Activated CD8-positive, alpha-beta T cell treated with anti-CD3 and anti-CD28 coated beads for 36 hours (primary cell): ENCODE measurements at regions not wholly inside any gene's neighbourhood (a gene's known extent, or its start where the extent isn't known, plus 50 kb on each side); places are given as distances from the start of the nearest gene placed in this dataset.
A peak's percentile ranks its signal among the peaks of the same experiment; 100 is the strongest.

Source experiments
- ATAC-seq: fragments of 200-7000 bp; cut with Tn5 transposase; one replicate; pipeline ENCODE4 v1.10.0; 2021; ENCODE audit warnings: mild to moderate bottlenecking, moderate library complexity
- CTCF ChIA-PET: fragments of 350-600 bp; sonication (Branson Sonifier 250); formaldehyde crosslinking; loops from one replicate; lab custom pipeline; 2021; ENCODE audit warnings: antibody characterized with exemption; lab: Charles Lee
- POLR2A ChIA-PET: fragments of 350-600 bp; sonication (Branson Sonifier 250); formaldehyde crosslinking; loops from one replicate; lab custom pipeline; 2021; ENCODE audit warnings: antibody characterized with exemption; lab: Charles Lee
- DNase-seq: peaks from one replicate; pipeline ENCODE4 v3.0.0-alpha.2; 2020
- H3K27ac Mint-ChIP-seq: one replicate; pipeline ENCODE4 v1.8.0; 2021; ENCODE audit warnings: mild to moderate bottlenecking, mixed read lengths
- H3K27me3 Mint-ChIP-seq: one replicate; pipeline ENCODE4 v1.8.0; 2021; ENCODE audit warnings: mixed read lengths
- H3K36me3 Mint-ChIP-seq: one replicate; pipeline ENCODE4 v1.8.0; 2021; ENCODE audit warnings: low read depth, mixed read lengths
- H3K4me1 Mint-ChIP-seq: one replicate; pipeline ENCODE4 v1.8.0; 2021; ENCODE audit warnings: low read depth, mixed read lengths
- H3K4me3 Mint-ChIP-seq: one replicate; pipeline ENCODE4 v1.8.0; 2021; ENCODE audit warnings: mild to moderate bottlenecking, moderate library complexity, mixed read lengths
- H3K9me3 Mint-ChIP-seq: one replicate; pipeline ENCODE4 v1.8.0; 2021; ENCODE audit warnings: mixed read lengths
- intact Hi-C: fragments of 100-400 bp; cut with micrococcal nuclease; formaldehyde crosslinking; loops from one replicate; pipeline ENCODE4 v1.10.0; 2022
- TF ChIP-seq, protein P1 (sequence below): fragments of 200-600 bp; IDR thresholded peaks from one replicate; pipeline ENCODE4 v1.8.0; 2022; ENCODE audit warnings: antibody characterized with exemption, mild to moderate bottlenecking

DNA sequence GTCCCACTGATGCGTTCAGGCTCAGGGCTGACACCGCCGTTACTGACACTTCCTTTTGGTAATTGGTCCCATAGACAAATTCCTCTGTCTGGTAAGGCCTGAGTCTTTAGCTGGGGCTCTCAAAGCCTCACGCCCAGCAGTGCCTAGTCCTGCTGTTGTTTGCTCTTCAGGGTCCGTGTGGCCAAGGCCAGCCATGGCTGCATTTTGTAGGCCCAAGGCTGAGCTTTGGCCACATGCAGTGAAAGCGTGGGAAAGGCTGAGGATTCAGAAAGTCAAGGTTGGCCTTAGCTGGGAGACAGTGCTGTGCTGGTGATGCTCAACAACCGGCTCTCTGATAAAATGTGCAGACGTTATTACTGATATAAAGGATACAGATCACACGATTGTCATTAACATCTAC lies 63.5 kb upstream of the C1orf174 start:
- ChIA-PET CTCF (no interaction called here), POLR2A (no interaction called here)
- no peaks in the 10 kb centered on the region for H3K27me3 Mint-ChIP-seq
- DNase-seq (no peak), ATAC-seq (no peak)
- intact Hi-C loops, result no loop called here
- TF ChIP-seq, protein P1, sequence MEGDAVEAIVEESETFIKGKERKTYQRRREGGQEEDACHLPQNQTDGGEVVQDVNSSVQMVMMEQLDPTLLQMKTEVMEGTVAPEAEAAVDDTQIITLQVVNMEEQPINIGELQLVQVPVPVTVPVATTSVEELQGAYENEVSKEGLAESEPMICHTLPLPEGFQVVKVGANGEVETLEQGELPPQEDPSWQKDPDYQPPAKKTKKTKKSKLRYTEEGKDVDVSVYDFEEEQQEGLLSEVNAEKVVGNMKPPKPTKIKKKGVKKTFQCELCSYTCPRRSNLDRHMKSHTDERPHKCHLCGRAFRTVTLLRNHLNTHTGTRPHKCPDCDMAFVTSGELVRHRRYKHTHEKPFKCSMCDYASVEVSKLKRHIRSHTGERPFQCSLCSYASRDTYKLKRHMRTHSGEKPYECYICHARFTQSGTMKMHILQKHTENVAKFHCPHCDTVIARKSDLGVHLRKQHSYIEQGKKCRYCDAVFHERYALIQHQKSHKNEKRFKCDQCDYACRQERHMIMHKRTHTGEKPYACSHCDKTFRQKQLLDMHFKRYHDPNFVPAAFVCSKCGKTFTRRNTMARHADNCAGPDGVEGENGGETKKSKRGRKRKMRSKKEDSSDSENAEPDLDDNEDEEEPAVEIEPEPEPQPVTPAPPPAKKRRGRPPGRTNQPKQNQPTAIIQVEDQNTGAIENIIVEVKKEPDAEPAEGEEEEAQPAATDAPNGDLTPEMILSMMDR, result no peak
- H3K4me1 Mint-ChIP-seq, result no peaks in the 10 kb centered on the region
- H3K9me3 Mint-ChIP-seq, result no peaks in the 10 kb centered on the region
- H3K27ac Mint-ChIP-seq, result no peak overlapping the region
- H3K36me3 Mint-ChIP-seq, result no peaks in the 10 kb centered on the region
- H3K4me3 Mint-ChIP-seq, result no peak overlapping the region

DNA sequence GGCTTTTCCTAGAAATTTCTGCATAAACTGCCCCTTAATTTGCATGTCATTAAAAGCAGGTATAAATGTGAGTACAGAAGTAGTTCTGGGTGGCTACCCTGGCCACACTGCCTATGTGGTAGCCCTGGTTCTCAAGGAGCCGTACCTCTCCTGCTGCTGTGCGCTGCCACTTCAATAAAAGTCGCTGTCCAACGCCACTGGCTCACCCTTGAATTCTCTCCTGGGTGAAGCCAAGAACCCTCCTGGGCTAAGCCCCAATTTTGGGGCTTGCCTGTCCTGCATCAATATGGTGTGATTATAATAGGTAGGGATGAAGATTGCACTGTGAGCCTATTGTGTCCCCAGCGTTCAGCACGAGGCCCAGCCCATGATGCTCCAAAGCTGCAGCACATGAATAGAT lies 65.6 kb upstream of the C1orf174 start:
- ChIA-PET CTCF (no interaction called here), POLR2A (no interaction called here)
- no peaks in the 10 kb centered on the region for H3K27me3 Mint-ChIP-seq
- H3K9me3 Mint-ChIP-seq, result no peaks in the 10 kb centered on the region
- ATAC-seq (no peak), DNase-seq (no peak)
- TF ChIP-seq, protein P1, result no peak
- no peaks in the 10 kb centered on the region for H3K36me3 Mint-ChIP-seq
- no peak overlapping the region for H3K4me3 Mint-ChIP-seq
- no peak overlapping the region for H3K27ac Mint-ChIP-seq
- no peaks in the 10 kb centered on the region for H3K4me1 Mint-ChIP-seq
- intact Hi-C loops, result no loop called here

DNA sequence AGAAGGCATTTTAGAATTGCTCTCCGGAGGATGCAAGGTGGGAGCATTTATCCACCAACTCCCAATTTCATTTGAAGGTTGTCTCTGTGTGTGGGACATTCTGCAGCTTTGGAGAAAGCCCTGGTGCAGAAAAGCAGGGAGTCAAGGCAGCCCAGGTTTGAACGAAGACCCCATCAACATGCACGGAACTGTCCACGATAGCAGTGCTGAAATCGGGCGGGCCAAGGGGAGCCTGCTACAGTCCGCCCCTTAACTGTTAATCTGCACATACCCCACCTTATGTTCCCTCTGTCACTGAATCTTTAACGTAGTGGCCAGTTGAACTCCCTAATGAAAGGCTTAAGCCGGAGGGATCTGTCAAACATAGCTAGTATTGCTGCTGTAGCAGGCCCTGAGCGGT lies 68.8 kb upstream of the C1orf174 start:
- Mint-ChIP-seq H3K36me3 (no peaks in the 10 kb centered on the region), H3K27me3 (no peaks in the 10 kb centered on the region), H3K9me3 (no peaks in the 10 kb centered on the region), H3K4me1 (no peaks in the 10 kb centered on the region), H3K4me3 (no peak overlapping the region), H3K27ac (no peak overlapping the region)
- intact Hi-C loops, result no loop called here
- TF ChIP-seq, protein P1, result no peak
- ChIA-PET CTCF (no interaction called here), POLR2A (no interaction called here)
- ATAC-seq (no peak), DNase-seq (peak; percentile 18)

DNA sequence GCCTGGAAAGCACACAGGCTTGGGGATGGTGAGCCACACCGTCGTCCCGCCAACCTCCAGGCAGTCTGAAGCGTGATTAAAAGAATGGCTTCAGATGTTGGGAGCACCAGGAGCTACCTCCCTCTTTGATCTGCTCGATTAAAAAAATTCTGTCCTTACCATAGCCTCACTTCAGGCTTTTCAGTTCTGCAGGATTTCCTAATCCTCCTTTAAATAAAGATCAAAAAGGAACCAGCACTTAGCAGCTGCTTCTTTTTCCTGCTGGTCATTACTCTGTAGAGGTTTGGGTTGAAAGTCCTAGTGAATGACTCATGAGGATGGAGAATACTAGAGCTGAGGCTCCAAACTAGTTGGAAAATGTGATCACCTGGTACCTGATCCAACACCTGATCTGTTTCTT lies 71.9 kb upstream of the C1orf174 start:
- CTCF ChIA-PET, result no interaction called here
- DNase-seq (no peak), ATAC-seq (no peak)
- Mint-ChIP-seq H3K9me3 (no peaks in the 10 kb centered on the region), H3K27me3 (peaks cover 2% of the 10 kb centered on the region), H3K27ac (no peak overlapping the region), H3K36me3 (no peaks in the 10 kb centered on the region), H3K4me3 (no peak overlapping the region), H3K4me1 (no peaks in the 10 kb centered on the region)
- TF ChIP-seq, protein P1, result no peak
- intact Hi-C loops, result no loop called here
- POLR2A ChIA-PET, result no interaction called here

DNA sequence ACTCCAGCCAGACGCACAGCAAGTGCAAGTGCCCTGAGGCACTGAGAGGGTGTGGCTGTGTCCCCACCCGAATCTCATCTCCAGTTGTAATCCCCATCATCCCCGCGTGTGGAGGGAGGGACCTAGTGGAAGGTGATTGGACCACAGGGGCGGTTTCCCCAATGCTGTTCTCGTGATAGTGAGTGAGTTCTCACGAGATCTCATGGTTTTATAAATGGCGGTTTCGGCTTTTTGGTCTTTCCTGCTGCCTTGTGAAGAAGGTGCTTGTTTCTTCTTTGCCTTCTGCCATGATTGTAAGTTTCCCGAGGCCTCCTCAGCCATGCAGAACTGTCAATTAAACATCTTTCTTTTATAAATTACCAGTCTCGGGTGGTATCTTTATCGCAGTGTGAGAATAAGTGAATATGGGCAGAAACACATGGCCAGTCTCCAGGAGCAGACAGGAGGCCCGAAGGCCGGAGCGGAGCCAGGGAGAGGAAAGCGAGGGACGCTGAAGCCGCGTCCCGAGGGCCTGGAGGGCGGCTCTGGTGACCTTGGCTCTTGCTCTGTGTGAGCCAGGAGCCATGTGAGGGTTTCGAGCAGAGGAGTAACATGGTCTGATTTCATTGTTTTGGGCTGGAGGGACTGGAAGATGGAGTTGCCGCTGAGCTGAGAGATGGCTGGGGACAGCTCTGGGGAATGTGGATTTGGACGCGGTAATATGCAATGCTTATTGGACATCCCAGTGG lies 76.0 kb upstream of the C1orf174 start:
- ChIA-PET CTCF (no interaction called here), POLR2A (no interaction called here)
- TF ChIP-seq, protein P1, result no peak
- Mint-ChIP-seq H3K27me3 (peaks cover 2% of the 10 kb centered on the region), H3K9me3 (no peaks in the 10 kb centered on the region), H3K27ac (no peak overlapping the region), H3K4me1 (no peaks in the 10 kb centered on the region), H3K36me3 (no peaks in the 10 kb centered on the region), H3K4me3 (no peak overlapping the region)
- intact Hi-C loops, result no loop called here
- DNase-seq, result no peak
- no peak for ATAC-seq
